HUES6 (cell line): ENCODE measurements at regions not wholly inside any gene's neighbourhood (a gene's known extent, or its start where the extent isn't known, plus 50 kb on each side); places are given as distances from the start of the nearest gene placed in this dataset.

Source experiments
- H3K27ac ChIP-seq: 2 replicates; pipeline ENCODE4 v1.7.0; 2013; ENCODE audit warnings: low read depth, mild to moderate bottlenecking, low read length, inconsistent platforms
- H3K27me3 ChIP-seq: 2 replicates; pipeline ENCODE4 v1.6.1; 2013; ENCODE audit warnings: low read length; ENCODE audit not compliant: control insufficient read depth, insufficient read depth
- H3K36me3 ChIP-seq: 2 replicates; pipeline ENCODE4 v1.6.1; 2013; ENCODE audit warnings: low read length; ENCODE audit not compliant: control insufficient read depth, insufficient read depth
- H3K4me1 ChIP-seq: 2 replicates; pipeline ENCODE4 v1.6.1; 2013; ENCODE audit warnings: low read length; ENCODE audit not compliant: control insufficient read depth, insufficient read depth
- H3K4me3 ChIP-seq: 2 replicates; pipeline ENCODE4 v1.5.1; 2013; ENCODE audit warnings: low read depth, low read length
- H3K9ac ChIP-seq: one replicate; pipeline ENCODE4 v1.6.1; 2013; ENCODE audit warnings: mild to moderate bottlenecking, low read length
- H3K9me3 ChIP-seq: 2 replicates; pipeline ENCODE4 v1.6.1; 2013; ENCODE audit warnings: low read depth, low read length; ENCODE audit not compliant: control insufficient read depth, insufficient read depth

DNA sequence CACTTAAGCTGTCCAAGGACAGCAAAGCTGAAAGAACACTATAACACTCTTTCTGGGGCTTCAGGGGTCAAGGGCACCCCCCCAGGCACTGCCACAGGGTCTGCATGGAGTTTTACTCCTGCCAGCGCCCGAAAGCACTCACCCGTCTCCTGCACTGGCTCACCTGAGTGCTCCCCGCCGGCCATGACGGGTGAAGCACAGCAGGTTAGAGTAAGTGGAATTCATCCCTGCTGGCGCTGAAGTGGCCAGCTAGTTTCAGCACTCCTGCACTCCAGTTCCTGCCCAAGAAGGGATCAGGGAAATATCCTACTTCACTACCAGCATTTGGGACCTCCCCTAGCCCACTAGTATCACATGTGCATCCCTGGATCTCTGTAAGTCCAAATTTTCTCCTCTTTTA is 516.0 kb downstream of the ZNF608 start:
- H3K9ac ChIP-seq = no peak overlapping the region
- H3K36me3 ChIP-seq = no peaks in the 10 kb centered on the region
- peaks cover 41% of the 10 kb centered on the region for H3K4me1 ChIP-seq
- H3K27ac ChIP-seq = no peak overlapping the region
- H3K4me3 ChIP-seq = no peak overlapping the region
- peaks cover 14% of the 10 kb centered on the region for H3K9me3 ChIP-seq
- no peaks in the 10 kb centered on the region for H3K27me3 ChIP-seq

DNA sequence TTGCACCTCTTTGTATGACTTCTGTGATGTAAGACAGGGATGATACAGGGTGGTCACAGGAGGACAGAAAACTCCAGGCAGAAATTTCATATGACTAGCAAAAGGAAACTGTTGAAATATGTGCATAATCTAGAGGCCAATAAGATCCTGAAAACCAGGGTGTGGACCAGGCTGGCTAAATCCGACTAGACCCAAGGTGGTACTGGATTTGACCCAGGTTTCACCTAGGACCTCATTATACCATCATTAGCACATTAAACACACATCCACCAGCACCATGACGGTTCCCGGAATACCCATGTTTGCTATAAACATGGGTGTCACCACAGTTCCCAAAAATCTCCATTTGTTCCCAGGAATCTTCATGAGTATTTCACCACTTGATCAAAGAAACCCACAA is 517.1 kb downstream of the ZNF608 start:
- H3K27me3 ChIP-seq = no peaks in the 10 kb centered on the region
- H3K4me1 ChIP-seq = peaks cover 30% of the 10 kb centered on the region
- H3K4me3 ChIP-seq = no peak overlapping the region
- H3K36me3 ChIP-seq = no peaks in the 10 kb centered on the region
- H3K9ac ChIP-seq = no peak overlapping the region
- H3K27ac ChIP-seq = no peak overlapping the region
- peaks cover 14% of the 10 kb centered on the region for H3K9me3 ChIP-seq

DNA sequence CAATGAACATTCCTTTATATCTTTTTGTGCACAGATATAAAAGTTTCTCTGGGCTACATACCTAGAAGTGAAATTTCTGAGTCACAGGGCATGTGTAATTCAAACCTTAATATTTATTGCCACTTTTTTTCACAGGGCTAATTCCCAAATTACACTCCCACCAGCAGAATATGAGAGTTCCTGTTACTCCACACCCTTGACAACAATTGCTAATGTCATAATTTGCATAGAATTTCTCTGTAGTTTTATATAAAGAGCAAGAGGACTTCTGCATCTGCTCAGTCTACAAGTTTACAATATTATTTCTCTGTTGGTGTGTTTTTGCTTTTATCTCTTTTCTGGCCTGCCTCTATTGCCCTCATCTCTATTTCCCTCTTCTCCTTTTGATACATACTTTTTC is 518.5 kb downstream of the ZNF608 start:
- H3K27me3 ChIP-seq = no peaks in the 10 kb centered on the region
- H3K9ac ChIP-seq = no peak overlapping the region
- H3K27ac ChIP-seq = no peak overlapping the region
- no peaks in the 10 kb centered on the region for H3K36me3 ChIP-seq
- H3K4me3 ChIP-seq = no peak overlapping the region
- peaks cover 14% of the 10 kb centered on the region for H3K9me3 ChIP-seq
- peaks cover 21% of the 10 kb centered on the region; the same call in 1 of the 2 replicates for H3K4me1 ChIP-seq

DNA sequence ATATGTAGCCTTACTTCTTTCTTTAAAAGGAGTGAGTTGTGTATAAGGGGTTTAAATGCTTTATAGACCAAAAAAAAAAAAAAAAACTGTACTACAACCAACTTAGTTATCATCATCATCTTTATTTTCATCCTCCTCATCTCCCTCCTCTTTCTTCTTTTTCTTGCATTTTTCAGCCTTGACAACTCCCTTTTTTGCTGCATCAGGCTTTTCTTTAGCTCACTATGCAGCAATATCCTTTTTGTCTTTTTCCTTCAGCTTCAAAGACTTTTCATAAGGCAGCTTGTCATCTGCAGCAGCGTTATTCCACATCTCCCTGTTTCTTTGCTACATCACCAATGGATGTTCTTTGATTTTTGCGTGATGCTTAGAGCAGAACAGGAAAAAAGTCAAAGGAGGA is 526.0 kb downstream of the ZNF608 start:
- H3K9me3 ChIP-seq = peaks cover 14% of the 10 kb centered on the region
- no peaks in the 10 kb centered on the region for H3K4me1 ChIP-seq
- H3K9ac ChIP-seq = no peak overlapping the region
- H3K36me3 ChIP-seq = no peaks in the 10 kb centered on the region
- H3K27ac ChIP-seq = no peak overlapping the region
- no peak overlapping the region for H3K4me3 ChIP-seq
- H3K27me3 ChIP-seq = no peaks in the 10 kb centered on the region

DNA sequence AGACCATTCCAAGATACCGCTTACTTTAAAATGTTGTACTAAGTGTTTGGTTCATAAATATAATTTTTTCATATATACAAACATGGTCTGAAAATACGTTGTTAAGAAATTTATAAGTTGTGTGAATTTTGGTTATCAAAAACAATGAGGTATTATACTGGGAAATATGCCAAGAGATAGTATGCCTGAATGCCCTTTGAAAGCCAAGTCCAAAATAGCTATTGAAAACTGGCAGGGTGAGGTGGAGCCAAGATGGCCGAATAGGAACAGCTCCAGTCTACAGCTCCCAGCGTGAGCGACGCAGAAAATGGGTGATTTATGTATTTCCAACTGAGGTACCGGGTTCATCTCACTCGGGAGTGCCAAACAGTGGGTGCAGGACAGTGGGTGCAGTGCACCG is 533.5 kb downstream of the ZNF608 start:
- Histone ChIP-seq H3K4me1 (no peaks in the 10 kb centered on the region), H3K27me3 (no peaks in the 10 kb centered on the region), H3K4me3 (no peak overlapping the region), H3K9me3 (peaks cover 26% of the 10 kb centered on the region), H3K27ac (no peak overlapping the region), H3K36me3 (no peaks in the 10 kb centered on the region), H3K9ac (no peak overlapping the region)

DNA sequence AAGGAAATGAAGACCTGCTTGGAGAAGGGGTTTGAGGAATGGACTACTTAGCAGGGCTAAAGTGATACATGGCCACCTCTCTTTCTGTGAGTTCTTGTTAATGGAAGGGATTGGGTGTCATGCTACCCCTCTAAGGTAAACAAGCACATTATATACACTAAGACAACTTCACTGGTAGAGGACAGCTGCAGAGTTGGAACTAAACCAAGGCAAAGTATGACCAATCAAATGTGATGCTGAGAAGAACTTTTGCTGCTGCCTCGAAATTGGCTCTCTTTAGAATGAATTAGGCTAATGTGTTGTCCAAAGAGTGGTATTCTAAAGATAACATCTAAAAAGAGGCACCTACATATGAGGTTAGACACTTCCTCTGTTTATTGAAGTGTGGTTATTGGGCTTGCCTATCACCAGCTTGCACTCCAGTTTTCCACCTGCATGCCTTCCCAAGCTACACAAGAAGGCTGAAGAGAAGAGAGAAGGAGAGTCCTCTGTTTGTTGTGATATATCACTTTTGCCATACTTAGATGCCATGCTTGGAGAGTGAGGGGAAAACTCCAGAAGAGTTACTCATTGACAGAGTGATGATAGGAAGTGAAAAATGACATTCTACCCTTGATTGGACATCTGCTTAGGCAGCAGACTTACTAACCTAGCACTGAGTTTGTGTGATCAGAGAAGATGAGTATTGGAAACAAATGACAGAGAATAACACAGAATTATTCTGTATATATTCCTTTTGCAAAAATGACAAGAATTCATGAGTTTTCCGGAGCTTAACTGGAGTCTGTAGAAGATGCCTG is 536.1 kb downstream of the ZNF608 start:
- Histone ChIP-seq H3K36me3 (no peaks in the 10 kb centered on the region), H3K9me3 (peaks cover 37% of the 10 kb centered on the region), H3K4me3 (no peak overlapping the region), H3K9ac (no peak overlapping the region), H3K27ac (no peak overlapping the region), H3K27me3 (no peaks in the 10 kb centered on the region), H3K4me1 (no peaks in the 10 kb centered on the region)

DNA sequence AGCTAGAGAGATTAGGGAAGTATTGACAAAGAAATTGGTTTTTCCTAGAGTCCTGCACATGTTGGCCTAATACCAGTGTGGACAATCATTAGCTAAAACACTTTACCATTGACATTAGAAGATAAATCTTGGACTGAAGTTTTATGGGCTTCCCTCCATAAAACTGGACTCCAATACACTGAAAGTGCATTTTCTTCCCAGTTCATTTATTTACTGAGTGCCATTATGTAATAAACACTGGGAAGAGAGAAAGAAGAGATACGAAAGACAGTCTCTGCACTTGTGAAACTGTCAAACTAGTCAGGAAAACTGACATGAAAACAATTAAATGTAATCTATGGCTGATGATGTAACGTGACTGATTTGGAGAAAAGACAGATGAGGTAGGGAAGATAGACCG is 539.3 kb downstream of the ZNF608 start:
- Histone ChIP-seq H3K27me3 (no peaks in the 10 kb centered on the region), H3K36me3 (0 out of 2 replicates have a peak, but pooled peaks cover 5% of the 10 kb centered on the region), H3K4me3 (no peak overlapping the region), H3K9me3 (peaks cover 56% of the 10 kb centered on the region), H3K4me1 (no peaks in the 10 kb centered on the region), H3K9ac (no peak overlapping the region), H3K27ac (no peak overlapping the region)

DNA sequence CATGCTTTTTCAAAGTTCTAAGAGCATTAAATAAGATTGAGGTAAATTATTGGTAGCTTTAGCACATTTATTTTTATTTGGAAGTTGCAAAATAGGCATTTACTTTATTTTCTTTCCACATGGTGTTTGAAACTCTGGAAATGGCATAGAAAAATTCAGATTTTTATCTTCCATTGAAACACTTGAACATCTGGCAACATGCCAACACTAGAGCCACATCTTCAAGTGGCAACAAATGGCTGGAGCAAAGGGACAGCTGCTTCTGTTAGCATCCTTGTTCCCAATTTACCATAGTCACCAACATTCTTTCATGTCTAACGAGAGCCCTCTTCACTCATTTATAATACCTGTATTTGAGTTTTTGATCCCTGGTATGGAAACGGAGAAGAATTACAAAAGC is 539.9 kb downstream of the ZNF608 start:
- no peak overlapping the region for H3K4me3 ChIP-seq
- H3K27ac ChIP-seq = no peak overlapping the region
- H3K9me3 ChIP-seq = peaks cover 56% of the 10 kb centered on the region
- H3K27me3 ChIP-seq = no peaks in the 10 kb centered on the region
- no peaks in the 10 kb centered on the region for H3K4me1 ChIP-seq
- H3K36me3 ChIP-seq = 0 out of 2 replicates have a peak, but pooled peaks cover 5% of the 10 kb centered on the region
- H3K9ac ChIP-seq = no peak overlapping the region

DNA sequence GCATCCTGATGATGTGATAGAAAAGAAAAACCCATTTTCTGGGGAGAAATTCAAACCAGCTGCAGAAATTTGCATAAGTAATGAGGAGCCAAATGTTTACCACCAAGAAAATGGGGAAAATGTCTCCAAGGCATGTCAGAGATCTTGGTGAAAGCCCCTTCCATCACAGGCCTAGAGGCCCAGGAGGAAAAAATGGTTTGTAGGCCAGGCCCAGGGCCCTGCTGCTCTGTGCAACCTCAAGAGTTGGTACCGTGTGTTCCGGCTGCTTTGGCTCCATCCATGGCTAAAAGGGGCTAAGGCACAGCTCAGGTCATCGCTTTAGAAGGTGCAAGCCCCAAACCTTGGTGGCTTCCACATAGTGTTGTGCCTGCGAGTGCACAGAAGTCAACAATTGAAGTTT is 543.1 kb downstream of the ZNF608 start:
- Histone ChIP-seq H3K4me3 (no peak overlapping the region), H3K4me1 (no peaks in the 10 kb centered on the region), H3K9me3 (peaks cover 55% of the 10 kb centered on the region), H3K36me3 (0 out of 2 replicates have a peak, but pooled peaks cover 5% of the 10 kb centered on the region), H3K27ac (no peak overlapping the region), H3K27me3 (no peaks in the 10 kb centered on the region), H3K9ac (no peak overlapping the region)

DNA sequence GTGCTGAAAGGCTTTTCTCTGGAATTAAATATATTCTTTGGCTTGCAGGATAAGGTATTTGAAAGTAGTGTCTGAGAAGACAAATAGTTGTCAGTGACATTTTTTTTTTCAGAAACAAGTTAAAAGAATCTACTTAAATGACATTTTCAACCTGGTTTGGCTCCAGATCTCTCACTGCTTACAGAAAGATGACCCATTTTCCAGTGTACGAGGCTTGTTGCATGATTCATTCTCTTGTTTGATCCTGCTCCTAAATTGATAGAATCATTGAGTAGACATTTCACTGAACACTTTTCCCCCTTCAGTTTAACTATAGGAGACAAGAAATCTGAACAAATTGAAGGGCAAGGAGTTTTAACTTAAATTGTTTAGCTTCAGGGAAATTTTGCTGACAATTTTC is 546.1 kb downstream of the ZNF608 start:
- Histone ChIP-seq H3K27ac (no peak overlapping the region), H3K9me3 (peaks cover 45% of the 10 kb centered on the region), H3K4me3 (no peak overlapping the region), H3K9ac (no peak overlapping the region), H3K4me1 (no peaks in the 10 kb centered on the region), H3K27me3 (no peaks in the 10 kb centered on the region), H3K36me3 (0 out of 2 replicates have a peak, but pooled peaks cover 5% of the 10 kb centered on the region)

DNA sequence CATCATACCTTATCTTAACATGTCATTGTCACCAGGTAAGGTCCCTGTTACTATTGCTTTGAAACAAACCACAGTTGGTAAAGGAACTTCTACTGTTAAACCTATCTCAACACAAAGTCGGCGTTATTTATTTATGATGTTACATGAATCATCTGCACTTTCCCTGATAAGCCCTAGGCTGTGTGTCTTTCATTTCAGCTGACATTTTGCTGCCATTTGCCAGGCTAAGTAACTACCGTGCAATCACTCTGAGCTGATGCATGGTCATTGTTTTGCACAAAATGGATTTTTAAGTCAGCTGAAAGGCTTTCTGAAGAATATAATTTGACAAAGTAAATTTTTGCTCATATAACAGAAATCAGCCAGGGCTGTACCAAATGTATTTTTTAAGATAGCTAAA is 546.5 kb downstream of the ZNF608 start:
- 0 out of 2 replicates have a peak, but pooled peaks cover 5% of the 10 kb centered on the region for H3K36me3 ChIP-seq
- H3K9me3 ChIP-seq = peaks cover 40% of the 10 kb centered on the region
- no peak overlapping the region for H3K4me3 ChIP-seq
- H3K27ac ChIP-seq = no peak overlapping the region
- H3K4me1 ChIP-seq = no peaks in the 10 kb centered on the region
- no peak overlapping the region for H3K9ac ChIP-seq
- no peaks in the 10 kb centered on the region for H3K27me3 ChIP-seq
